ENCODE measurements at regions not wholly inside any gene's neighbourhood (a gene's known extent, or its start where the extent isn't known, plus 50 kb on each side); places are given as distances from the start of the nearest gene placed in this dataset.

DNA sequence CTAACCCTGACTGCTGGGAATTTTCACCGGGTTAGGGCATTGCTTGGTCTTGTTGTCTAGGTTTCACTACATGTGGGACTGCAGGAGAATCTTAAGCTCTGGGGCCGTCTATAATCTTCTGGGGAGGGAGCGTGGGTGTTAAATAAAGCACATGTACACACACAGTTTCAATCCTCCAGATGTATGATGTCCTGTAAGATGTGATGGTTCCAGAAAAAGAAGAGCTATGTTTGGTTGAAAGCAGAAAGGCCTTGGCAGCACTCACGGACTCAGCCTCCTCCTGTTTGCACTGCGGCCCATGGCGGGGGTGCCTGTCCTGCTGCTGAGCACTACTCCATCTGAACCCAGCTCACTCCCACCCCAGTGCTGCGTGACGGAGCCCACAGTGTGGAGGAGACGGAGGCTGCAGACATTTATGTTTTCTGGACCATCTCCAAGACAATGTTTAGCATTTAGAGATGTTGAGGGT is 343.5 kb downstream of the TEX29 start:
- TF ChIP-seq, protein P1, sequence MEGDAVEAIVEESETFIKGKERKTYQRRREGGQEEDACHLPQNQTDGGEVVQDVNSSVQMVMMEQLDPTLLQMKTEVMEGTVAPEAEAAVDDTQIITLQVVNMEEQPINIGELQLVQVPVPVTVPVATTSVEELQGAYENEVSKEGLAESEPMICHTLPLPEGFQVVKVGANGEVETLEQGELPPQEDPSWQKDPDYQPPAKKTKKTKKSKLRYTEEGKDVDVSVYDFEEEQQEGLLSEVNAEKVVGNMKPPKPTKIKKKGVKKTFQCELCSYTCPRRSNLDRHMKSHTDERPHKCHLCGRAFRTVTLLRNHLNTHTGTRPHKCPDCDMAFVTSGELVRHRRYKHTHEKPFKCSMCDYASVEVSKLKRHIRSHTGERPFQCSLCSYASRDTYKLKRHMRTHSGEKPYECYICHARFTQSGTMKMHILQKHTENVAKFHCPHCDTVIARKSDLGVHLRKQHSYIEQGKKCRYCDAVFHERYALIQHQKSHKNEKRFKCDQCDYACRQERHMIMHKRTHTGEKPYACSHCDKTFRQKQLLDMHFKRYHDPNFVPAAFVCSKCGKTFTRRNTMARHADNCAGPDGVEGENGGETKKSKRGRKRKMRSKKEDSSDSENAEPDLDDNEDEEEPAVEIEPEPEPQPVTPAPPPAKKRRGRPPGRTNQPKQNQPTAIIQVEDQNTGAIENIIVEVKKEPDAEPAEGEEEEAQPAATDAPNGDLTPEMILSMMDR (IDR thresholded peaks at IDR 0.05), result no peak
- TF ChIP-seq POLR2A (IDR thresholded peaks at IDR 0.05), result no peak

Measured in uterus (tissue), 2 donors.